ENCODE measurements at regions not wholly inside any gene's neighbourhood (a gene's known extent, or its start where the extent isn't known, plus 50 kb on each side); places are given as distances from the start of the nearest gene placed in this dataset.

- no peak for DNase-seq (ENCODE audit: low spot score)
These were observed 254.6 kb upstream of the SPRED2 start for GRCh38 chr2:65686928-65687521.

GRCh38 chr2:65681503-65681902, 249.1 kb upstream of the SPRED2 start:
- no peak for DNase-seq (ENCODE audit: low spot score)

GRCh38 chr2:65678779-65679391, 246.5 kb upstream of the SPRED2 start:
- DNase-seq (ENCODE audit: low spot score): no peak

DNA sequence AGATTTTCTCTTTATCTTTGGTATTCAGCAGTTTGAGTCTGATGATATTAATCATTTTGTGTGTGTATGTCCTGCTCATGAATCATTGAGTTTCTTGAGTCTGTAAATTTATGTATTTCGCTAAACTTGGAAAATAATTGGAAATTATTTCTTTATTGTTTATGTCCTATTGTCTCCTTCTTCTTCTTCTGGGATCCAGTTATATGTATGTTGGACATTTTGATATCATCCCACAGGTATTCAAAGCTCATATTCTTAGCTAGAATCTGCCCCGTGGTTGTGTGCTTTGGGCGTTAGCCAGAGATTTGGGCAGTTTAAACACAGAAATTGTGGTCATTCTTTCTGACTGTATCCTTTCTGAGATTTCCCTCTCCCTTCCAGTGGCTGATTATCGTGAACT, 243.0 kb upstream of the SPRED2 start:
- no peak for DNase-seq (ENCODE audit: low spot score)

DNA sequence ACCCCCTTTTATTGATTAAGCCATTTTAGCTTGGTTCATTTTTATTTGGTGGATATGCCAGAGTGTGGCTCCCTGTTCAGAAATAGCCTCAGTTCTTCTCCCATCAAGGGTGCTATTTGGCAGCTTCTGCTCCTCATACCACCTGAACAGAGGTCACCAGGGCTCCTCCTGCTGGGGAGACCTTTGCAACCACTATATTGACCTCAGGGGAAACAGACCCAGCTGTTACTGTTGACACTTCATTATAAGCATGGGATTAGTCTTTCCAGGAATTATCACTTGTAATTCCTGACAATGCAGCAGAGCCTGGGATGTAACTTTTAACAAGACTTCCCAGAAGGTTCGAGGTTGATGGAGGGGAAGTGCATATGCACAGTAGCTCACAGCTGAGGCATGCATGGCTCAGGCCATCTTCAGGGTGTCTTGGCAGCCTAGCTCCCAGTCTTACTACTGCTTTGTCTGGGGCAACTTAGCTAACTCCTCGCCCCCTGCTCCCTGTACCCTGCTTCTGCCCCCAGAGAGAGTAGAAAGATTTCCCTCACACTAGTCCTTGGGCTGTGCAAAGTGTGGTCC, 239.4 kb upstream of the SPRED2 start:
- no peak for DNase-seq (ENCODE audit: low spot score)

- no peak for DNase-seq (ENCODE audit: low spot score)
These were observed 237.2 kb upstream of the SPRED2 start for GRCh38 chr2:65669574-65669973.

- no peak for DNase-seq (ENCODE audit: low spot score)
These were observed 236.3 kb upstream of the SPRED2 start for GRCh38 chr2:65668744-65669143.

DNA sequence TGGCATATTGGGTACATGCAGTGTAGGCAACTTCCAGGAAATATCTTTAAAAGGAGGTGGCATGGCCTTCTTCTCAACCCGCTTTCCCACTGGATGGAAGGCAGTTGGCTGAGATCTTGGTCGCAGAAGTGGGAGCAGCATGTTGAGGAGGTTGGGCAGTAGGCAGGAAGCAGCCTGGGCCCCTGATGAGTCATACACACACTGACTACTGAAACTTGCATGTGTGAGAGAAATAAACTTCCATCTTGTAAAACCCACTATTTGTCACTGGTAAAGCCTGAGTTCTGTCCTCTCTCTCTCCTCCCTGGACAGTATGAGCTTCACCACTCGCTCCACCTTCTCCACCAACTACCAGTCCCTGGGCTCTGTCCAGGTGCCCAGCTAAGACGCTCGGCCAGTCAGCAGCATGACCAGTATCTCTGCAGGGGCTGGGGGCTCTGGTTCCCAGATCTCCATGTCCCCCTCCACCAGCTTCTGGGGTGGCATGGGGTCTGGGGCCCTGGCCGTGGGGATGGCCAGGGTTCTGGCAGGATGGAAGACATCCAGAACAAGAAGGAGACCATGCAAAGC, 233.8 kb upstream of the SPRED2 start:
- peak; percentile 27 for DNase-seq (ENCODE audit: low spot score)

GRCh38 chr2:65664931-65665330, 232.5 kb upstream of the SPRED2 start:
- no peak for DNase-seq (ENCODE audit: low spot score)

- no peak for DNase-seq (ENCODE audit: low spot score)
These were observed 231.5 kb upstream of the SPRED2 start for GRCh38 chr2:65663831-65664407.

GRCh38 chr2:65662654-65663432, 230.4 kb upstream of the SPRED2 start:
- no peak for DNase-seq (ENCODE audit: low spot score)

DNA sequence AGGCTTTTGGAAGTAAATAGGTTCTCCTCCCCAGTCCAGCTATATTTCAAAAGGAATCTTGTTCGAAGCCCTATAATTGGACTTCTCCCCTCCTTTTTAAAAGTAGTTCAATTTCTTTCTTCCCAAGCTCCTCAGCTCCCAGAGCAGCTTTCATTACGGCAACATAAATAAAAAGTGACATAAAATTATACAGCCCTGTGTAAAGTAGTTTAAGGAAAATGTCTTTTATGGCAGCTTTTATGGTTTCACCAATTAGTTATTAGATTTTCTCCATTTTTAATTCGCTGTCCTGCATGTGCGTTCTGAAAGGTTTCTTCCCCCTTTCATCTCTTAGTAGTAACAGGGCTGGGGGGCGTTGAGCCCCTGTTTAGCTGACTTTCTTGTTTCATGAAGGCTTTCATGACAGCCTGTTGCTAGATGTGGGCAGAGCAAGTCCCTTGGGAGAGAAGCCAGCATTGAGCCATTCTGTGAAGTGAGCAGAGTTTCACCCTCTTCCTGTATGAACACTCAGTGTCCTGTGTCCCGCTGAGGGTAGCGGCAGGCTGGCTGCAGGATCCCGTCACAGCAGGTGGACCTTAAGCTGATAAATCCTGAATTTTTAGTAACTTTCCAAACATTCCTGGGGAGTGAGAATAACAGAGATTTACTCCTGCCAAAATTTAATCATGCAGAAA, 229.7 kb upstream of the SPRED2 start:
- DNase-seq (ENCODE audit: low spot score): no peak

DNA sequence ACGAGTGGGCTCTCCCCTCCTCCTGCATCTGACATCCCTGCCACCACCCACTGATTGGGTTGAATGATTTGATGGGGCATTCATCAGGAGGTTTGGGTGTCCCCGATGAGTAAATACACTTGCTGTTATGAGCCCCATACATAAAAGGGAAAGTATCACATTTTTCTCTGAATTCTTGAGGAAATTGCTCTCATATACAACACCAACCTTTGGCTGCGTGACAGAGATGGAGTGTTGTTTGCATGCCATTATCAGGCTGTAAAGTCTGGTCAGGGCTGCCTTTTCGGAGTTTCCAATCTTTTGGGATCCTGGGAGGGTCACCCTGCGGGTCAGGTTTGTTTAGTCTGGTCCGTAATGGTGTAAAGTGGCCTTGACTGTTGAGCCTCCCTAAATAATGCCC, 227.9 kb upstream of the SPRED2 start:
- no peak for DNase-seq (ENCODE audit: low spot score)

DNA sequence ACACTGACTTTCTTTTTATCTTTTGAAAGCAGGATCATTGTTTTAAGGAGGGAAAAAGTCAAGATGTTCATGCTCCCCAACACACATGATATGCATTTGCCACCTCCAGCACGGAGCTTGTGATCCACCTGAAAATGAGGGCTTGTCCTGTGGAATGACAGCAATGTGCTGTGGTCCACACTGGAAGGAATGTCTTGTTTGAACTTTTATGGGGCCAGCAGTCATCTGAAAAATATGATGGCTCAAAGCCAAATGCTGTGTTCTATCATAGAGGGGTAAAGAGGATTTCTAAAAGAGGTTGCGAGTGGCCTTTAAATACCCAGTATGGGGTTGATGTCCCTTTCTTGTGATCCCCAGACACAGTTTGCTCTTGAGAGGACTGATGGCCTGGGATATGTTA, 226.5 kb upstream of the SPRED2 start:
- no peak for DNase-seq (ENCODE audit: low spot score)

DNA sequence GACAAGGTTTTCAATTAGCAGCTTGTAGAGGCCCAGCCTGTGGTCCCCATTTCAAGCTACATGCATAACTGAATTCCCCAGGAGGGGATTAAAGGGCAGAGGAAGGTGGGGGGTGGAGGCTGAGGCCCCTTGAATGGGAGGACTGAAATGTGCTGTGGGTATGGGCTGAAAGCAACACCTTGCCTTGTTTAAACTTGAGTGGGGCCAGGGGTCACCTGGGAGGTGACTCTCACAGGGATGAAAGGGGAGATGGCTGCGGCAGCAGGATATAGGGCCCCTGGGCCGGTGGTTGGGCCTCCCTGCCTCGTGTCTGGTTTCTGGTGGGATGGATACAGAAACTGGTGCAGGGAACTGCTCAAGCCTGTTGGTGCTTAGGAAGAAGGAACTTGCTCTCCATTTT, 225.9 kb upstream of the SPRED2 start:
- no peak for DNase-seq (ENCODE audit: low spot score)

DNA sequence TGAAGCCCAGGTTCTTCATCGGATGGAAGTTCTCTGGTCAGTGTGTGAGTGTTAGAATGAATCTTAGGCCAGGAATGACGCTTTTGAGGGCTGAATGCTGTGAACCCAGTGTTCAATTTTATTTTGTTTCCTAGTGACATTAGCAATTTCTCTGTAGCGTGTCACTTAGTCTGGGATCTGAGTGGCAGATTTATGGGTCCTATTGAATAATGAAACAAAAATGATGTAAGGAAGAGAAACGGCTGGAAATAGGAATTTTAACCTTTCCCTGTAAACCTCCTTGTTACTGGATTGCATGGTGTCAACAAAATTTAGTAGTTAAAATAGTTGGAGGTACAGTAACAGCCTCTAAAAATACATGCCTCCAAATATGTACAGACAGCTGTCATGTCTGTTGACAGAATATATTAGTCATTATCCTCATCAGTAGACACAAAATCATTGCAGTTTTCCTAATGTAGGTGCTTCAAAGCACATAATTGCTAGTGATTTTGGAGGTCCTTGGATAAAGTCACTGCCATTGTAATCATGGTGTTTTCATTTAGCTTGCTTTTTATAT, 223.8 kb upstream of the SPRED2 start:
- DNase-seq (ENCODE audit: low spot score): no peak

DNA sequence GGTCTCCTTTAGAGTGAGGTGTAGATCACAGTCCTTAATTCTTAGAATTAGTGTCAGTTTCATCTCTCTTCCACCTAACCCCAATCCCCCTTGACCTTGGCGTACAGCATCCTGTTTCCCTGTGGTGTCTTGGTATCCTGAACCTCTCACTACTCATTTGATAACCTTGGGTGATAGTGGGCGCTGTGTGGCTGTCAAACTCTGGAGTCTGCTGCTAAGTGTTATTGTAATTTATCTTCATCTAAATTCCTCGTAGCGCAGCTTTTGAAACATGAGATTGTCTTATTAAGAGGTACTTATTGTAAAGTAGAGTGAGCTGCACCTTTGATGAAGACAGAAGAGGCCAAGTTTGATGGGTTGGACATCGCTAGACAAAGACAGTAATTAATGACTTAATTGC, 222.6 kb upstream of the SPRED2 start:
- no peak for DNase-seq (ENCODE audit: low spot score)

GRCh38 chr2:65654496-65654895, 222.1 kb upstream of the SPRED2 start:
- no peak for DNase-seq (ENCODE audit: low spot score)

- DNase-seq (ENCODE audit: low spot score): no peak
These were observed 219.7 kb upstream of the SPRED2 start for GRCh38 chr2:65652066-65652465.

GRCh38 chr2:65649811-65650589, 217.6 kb upstream of the SPRED2 start:
- DNase-seq (ENCODE audit: low spot score): no peak
